ENCODE measurements at regions not wholly inside any gene's neighbourhood (a gene's known extent, or its start where the extent isn't known, plus 50 kb on each side); places are given as distances from the start of the nearest gene placed in this dataset.

- no peak for DNase-seq
These were observed 173.3 kb downstream of the PALM2AKAP2 start for GRCh38 chr9:109953300-109953699.

GRCh38 chr9:109953813-109954497 lies 174.0 kb downstream of the PALM2AKAP2 start:
- DNase-seq: no peak

- no peak for DNase-seq
These were observed 176.9 kb downstream of the PALM2AKAP2 start for GRCh38 chr9:109956717-109957440.

GRCh38 chr9:109959679-109960078 lies 179.7 kb downstream of the PALM2AKAP2 start:
- no peak for DNase-seq

- no peak for DNase-seq
These were observed 181.6 kb downstream of the PALM2AKAP2 start for GRCh38 chr9:109961626-109962025.

GRCh38 chr9:109962215-109962614 lies 182.2 kb downstream of the PALM2AKAP2 start:
- no peak for DNase-seq

GRCh38 chr9:109963079-109963478 lies 183.1 kb downstream of the PALM2AKAP2 start:
- DNase-seq: no peak

- no peak for DNase-seq
These were observed 186.8 kb downstream of the PALM2AKAP2 start for GRCh38 chr9:109966643-109967368.

GRCh38 chr9:109967651-109968642 lies 187.9 kb downstream of the PALM2AKAP2 start:
- DNase-seq: no peak

- DNase-seq: no peak
These were observed 189.0 kb downstream of the PALM2AKAP2 start for GRCh38 chr9:109969011-109969410.

GRCh38 chr9:109969573-109970237 lies 189.7 kb downstream of the PALM2AKAP2 start:
- DNase-seq: no peak

GRCh38 chr9:109971226-109971625 lies 191.2 kb downstream of the PALM2AKAP2 start:
- DNase-seq: no peak

GRCh38 chr9:109972026-109972882 lies 192.3 kb downstream of the PALM2AKAP2 start:
- no peak for DNase-seq

GRCh38 chr9:109973336-109973735 lies 193.3 kb downstream of the PALM2AKAP2 start:
- no peak for DNase-seq

- DNase-seq: no peak
These were observed 194.3 kb downstream of the PALM2AKAP2 start for GRCh38 chr9:109974143-109974917.

GRCh38 chr9:109974918-109975276 lies 194.9 kb downstream of the PALM2AKAP2 start:
- DNase-seq: no peak

- DNase-seq: no peak
These were observed 195.7 kb downstream of the PALM2AKAP2 start for GRCh38 chr9:109975574-109976295.

GRCh38 chr9:109976303-109976702 lies 196.3 kb downstream of the PALM2AKAP2 start:
- no peak for DNase-seq

- no peak for DNase-seq
These were observed 197.5 kb downstream of the PALM2AKAP2 start for GRCh38 chr9:109977521-109977920.

GRCh38 chr9:109981091-109981490 lies 201.1 kb downstream of the PALM2AKAP2 start:
- DNase-seq: no peak

Data from NCI-H748 treated with DMSO at 0.1 percent for 48 hours (cell line).